ENCODE measurements at regions not wholly inside any gene's neighbourhood (a gene's known extent, or its start where the extent isn't known, plus 50 kb on each side); places are given as distances from the start of the nearest gene placed in this dataset.
"Not testable (repeated sequence)": the region's sequence is repeated elsewhere in the genome, so short reads cannot be mapped to it uniquely, and the experiment has no call there.

DNA sequence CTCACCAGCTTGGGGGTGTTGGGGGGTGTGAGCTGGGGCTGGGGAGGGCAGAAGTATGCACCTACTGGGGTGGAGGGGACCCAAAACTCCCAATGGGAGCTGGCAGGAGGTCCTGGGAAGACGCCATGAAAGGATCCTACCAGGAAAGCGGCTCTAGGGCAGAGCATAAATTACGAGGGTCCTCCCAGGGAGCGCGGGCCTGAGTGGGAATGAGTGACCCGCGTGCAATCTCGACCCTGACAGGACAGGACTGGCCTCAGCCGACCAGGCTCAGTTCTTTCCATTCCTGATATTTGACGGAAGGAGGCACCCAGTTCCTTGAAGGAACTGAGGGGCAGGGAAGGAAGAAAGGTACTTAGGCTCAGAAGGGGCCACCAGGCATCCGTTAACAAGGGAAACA lies 1452.8 kb upstream of the TPTE start:
- DNase-seq (ENCODE audit: low read depth in 1 of 2, low spot score in 1 of 2); H3K27ac ChIP-seq (replicated peaks); H3K4me3 ChIP-seq (replicated peaks; ENCODE audit: insufficient read depth, low read length); H3K27me3 ChIP-seq (ENCODE audit: insufficient read depth, poor library complexity, severe bottlenecking): not testable (repeated sequence)

GRCh38 chr21:9070703-9071102 lies 1450.7 kb upstream of the TPTE start:
- DNase-seq (ENCODE audit: low read depth in 1 of 2, low spot score in 1 of 2): peak in 1 of 2 experiments; percentile 1
- not testable (repeated sequence) for H3K4me3 ChIP-seq (replicated peaks; ENCODE audit: insufficient read depth, low read length); H3K27ac ChIP-seq (replicated peaks); H3K27me3 ChIP-seq (ENCODE audit: insufficient read depth, poor library complexity, severe bottlenecking)

DNA sequence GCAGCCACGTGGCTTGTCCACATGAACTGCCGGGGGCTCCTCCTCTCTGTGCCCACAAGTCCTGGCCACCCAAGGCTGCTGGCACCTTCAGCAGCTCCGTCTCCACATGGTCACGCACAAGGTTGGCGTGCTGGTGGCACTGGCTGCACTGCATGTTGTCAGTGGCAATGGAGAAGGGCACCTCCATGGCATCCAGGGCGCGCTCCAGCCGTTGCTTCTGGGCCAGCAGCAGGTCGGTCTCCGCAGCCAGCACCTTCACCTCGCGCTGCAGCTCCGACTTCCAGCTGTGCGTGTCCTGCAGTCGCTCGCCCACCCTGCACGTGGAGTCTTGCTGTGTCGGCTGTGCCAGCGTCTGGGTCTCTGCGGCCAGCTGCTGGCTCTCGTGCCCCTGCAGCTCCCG lies 1448.4 kb upstream of the TPTE start:
- not testable (repeated sequence) for H3K27me3 ChIP-seq (ENCODE audit: insufficient read depth, poor library complexity, severe bottlenecking); DNase-seq (ENCODE audit: low read depth in 1 of 2, low spot score in 1 of 2); H3K4me3 ChIP-seq (replicated peaks; ENCODE audit: insufficient read depth, low read length); H3K27ac ChIP-seq (replicated peaks)

- not testable (repeated sequence) for DNase-seq (ENCODE audit: low read depth in 1 of 2, low spot score in 1 of 2); H3K27ac ChIP-seq (replicated peaks); H3K4me3 ChIP-seq (replicated peaks; ENCODE audit: insufficient read depth, low read length); H3K27me3 ChIP-seq (ENCODE audit: insufficient read depth, poor library complexity, severe bottlenecking)
Observed at GRCh38 chr21:9074772-9075171, 1446.6 kb upstream of the TPTE start.

DNA sequence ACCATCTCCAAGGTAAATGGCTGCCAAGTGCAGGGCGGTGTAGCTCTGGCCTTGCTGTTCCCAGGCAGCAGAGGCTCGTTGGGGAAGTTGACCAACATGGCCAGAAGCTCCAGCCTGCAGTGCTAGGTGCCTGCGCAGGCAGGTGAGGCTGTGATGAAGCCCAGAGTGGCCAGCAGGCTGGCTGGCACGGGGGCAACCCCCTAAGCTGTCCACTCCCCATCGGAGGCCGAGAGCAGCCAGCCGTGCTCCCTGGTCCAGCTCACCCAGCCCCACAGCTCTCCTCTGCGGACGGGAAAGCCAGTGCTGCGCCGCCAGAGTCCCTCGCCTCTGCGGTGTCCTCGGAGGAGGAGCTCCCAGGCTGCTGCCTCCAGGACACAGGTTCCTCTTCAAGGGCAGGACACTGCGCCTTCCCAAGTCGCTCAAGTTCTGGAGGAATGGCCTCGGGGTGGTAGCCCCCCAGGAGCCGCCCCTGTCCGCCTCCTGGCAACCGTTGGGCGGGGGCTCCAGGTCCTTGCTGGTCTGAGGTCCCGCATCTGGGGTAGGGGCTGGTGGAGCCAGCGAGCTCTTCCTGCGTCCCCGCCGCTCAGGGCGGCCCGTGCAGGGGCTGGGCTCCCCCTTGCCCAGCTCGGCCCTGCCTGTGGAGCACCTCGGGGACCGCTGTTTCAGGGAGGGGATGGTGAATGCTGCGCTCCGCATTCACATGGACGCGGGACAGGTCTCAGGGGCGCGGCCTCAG lies 1438.1 kb upstream of the TPTE start:
- H3K4me3 ChIP-seq (replicated peaks; ENCODE audit: insufficient read depth, low read length); H3K27me3 ChIP-seq (ENCODE audit: insufficient read depth, poor library complexity, severe bottlenecking); H3K27ac ChIP-seq (replicated peaks); DNase-seq (ENCODE audit: low read depth in 1 of 2, low spot score in 1 of 2): not testable (repeated sequence)

- DNase-seq (ENCODE audit: low read depth in 1 of 2, low spot score in 1 of 2); H3K27ac ChIP-seq (replicated peaks); H3K27me3 ChIP-seq (ENCODE audit: insufficient read depth, poor library complexity, severe bottlenecking); H3K4me3 ChIP-seq (replicated peaks; ENCODE audit: insufficient read depth, low read length): not testable (repeated sequence)
Observed at GRCh38 chr21:9086299-9086698, 1435.1 kb upstream of the TPTE start.

- not testable (repeated sequence) for DNase-seq (ENCODE audit: low read depth in 1 of 2, low spot score in 1 of 2); H3K4me3 ChIP-seq (replicated peaks; ENCODE audit: insufficient read depth, low read length); H3K27me3 ChIP-seq (ENCODE audit: insufficient read depth, poor library complexity, severe bottlenecking); H3K27ac ChIP-seq (replicated peaks)
Observed at GRCh38 chr21:9087816-9088215, 1433.6 kb upstream of the TPTE start.

GRCh38 chr21:9129741-9130140 lies 1391.6 kb upstream of the TPTE start:
- not testable (repeated sequence) for DNase-seq (ENCODE audit: low read depth in 1 of 2, low spot score in 1 of 2); H3K4me3 ChIP-seq (replicated peaks; ENCODE audit: insufficient read depth, low read length); H3K27ac ChIP-seq (replicated peaks); H3K27me3 ChIP-seq (ENCODE audit: insufficient read depth, poor library complexity, severe bottlenecking)

- DNase-seq (ENCODE audit: low read depth in 1 of 2, low spot score in 1 of 2); H3K4me3 ChIP-seq (replicated peaks; ENCODE audit: insufficient read depth, low read length); H3K27me3 ChIP-seq (ENCODE audit: insufficient read depth, poor library complexity, severe bottlenecking); H3K27ac ChIP-seq (replicated peaks): not testable (repeated sequence)
Observed at GRCh38 chr21:9130817-9131216, 1390.6 kb upstream of the TPTE start.

Measured in HL-60 (cell line).